SK-N-SH (cell line): ENCODE measurements at regions not wholly inside any gene's neighbourhood (a gene's known extent, or its start where the extent isn't known, plus 50 kb on each side); places are given as distances from the start of the nearest gene placed in this dataset.
A peak's percentile ranks its signal among the peaks of the same experiment; 100 is the strongest.

Experiments
- CTCF ChIA-PET: fragments of 300-600, 350-600 bp; formaldehyde crosslinking; extraction: SDS; loops from one replicate; lab custom pipeline; 2021; lab: Yijun Ruan, JAX
- POLR2A ChIA-PET: fragments of 350-600 bp; sonication (Branson Sonifier 250); formaldehyde crosslinking; extraction: SDS; loops from one replicate; lab custom pipeline; 2020; ENCODE audit warnings: antibody characterized with exemption, inconsistent platforms; lab: Yijun Ruan, JAX
- DNase-seq: peaks from one replicate; pipeline ENCODE4 v3.0.0; 2012
- H2AFZ ChIP-seq: fragments of 200-600 bp; sonication (generic); 2 replicates; pipeline ENCODE4 v1.8.1; 2016; ENCODE audit warnings: antibody characterized with exemption, mild to moderate bottlenecking, low read depth
- H3F3A ChIP-seq: fragments of 200-600 bp; sonication (generic); replicated peaks from 2 replicates; pipeline ENCODE3; 2016; ENCODE audit warnings: antibody characterized with exemption, mild to moderate bottlenecking; ENCODE audit not compliant: insufficient read depth
- H3K27ac ChIP-seq, 2 experiments: fragments of 200-500 bp in 1 of 2; fragments of 200-600 bp in 1 of 2; sonication (Bioruptor generic) in 1 of 2; sonication (generic), shearing (Covaris generic) in 1 of 2; 2 replicates each; pipeline versions ENCODE4 v1.5.1 to v1.6.1; 2014 to 2016; ENCODE audit warnings: low read depth in 2 of 2, inconsistent platforms in 1 of 2, low read length in 1 of 2, mild to moderate bottlenecking in 1 of 2, mixed read lengths in 1 of 2
- H3K27me3 ChIP-seq: fragments of 200-600 bp; sonication (generic), shearing (Covaris generic); 2 replicates; pipeline ENCODE4 v1.6.1; 2016; ENCODE audit warnings: mixed run types; ENCODE audit not compliant: insufficient read depth
- H3K36me3 ChIP-seq, 2 experiments: fragments of 200-500 bp in 1 of 2; fragments of 200-600 bp in 1 of 2; sonication (Bioruptor generic) in 1 of 2; sonication (generic) in 1 of 2; replicated peaks in 1 of 2; 2 replicates each; pipeline versions ENCODE3 to v1.5.1; 2014 to 2016; ENCODE audit warnings: low read length in 1 of 2, mild to moderate bottlenecking in 1 of 2; ENCODE audit not compliant: insufficient read depth in 2 of 2, control insufficient read depth in 1 of 2
- H3K4me1 ChIP-seq, 2 experiments: fragments of 200-500 bp in 1 of 2; fragments of 200-600 bp in 1 of 2; sonication (Bioruptor generic) in 1 of 2; sonication (generic), shearing (Covaris generic) in 1 of 2; 2 replicates each; pipeline versions ENCODE4 v1.5.1 to v1.6.1; 2014 to 2016; ENCODE audit warnings: low read depth in 1 of 2, low read length in 1 of 2, mixed run types in 1 of 2; ENCODE audit not compliant: insufficient read depth in 2 of 2, control insufficient read depth in 1 of 2
- H3K4me2 ChIP-seq: fragments of 200-600 bp; sonication (generic), shearing (Covaris generic); 2 replicates; pipeline ENCODE4 v1.6.1; 2017; ENCODE audit warnings: mixed run types
- H3K4me3 ChIP-seq, 2 experiments: fragments of 200-500 bp in 1 of 2; fragments of 200-600 bp in 1 of 2; sonication (Bioruptor generic) in 1 of 2; sonication (generic), shearing (Covaris generic) in 1 of 2; 2 replicates each; pipeline versions ENCODE4 v1.5.1 to v1.8.1; 2014 to 2016; ENCODE audit warnings: low read depth in 2 of 2, inconsistent platforms in 1 of 2, low read length in 1 of 2, mild to moderate bottlenecking in 1 of 2, mixed read lengths in 1 of 2, moderate library complexity in 1 of 2
- H3K79me2 ChIP-seq: fragments of 200-600 bp; sonication (generic); 2 replicates; pipeline ENCODE4 v1.8.1; 2017; ENCODE audit warnings: mild to moderate bottlenecking; ENCODE audit not compliant: insufficient read depth
- H3K9ac ChIP-seq: fragments of 200-600 bp; sonication (generic); 2 replicates; pipeline ENCODE4 v1.6.1; 2017; ENCODE audit warnings: mixed run types
- H3K9me2 ChIP-seq: fragments of 200-600 bp; sonication (generic); 2 replicates; pipeline ENCODE4 v1.6.1; 2017; ENCODE audit warnings: mixed run types
- H3K9me3 ChIP-seq: fragments of 200-600 bp; sonication (generic); 2 replicates; pipeline ENCODE4 v1.6.1; 2017; ENCODE audit warnings: mixed run types, mild to moderate bottlenecking, moderate library complexity
- H4K20me1 ChIP-seq: fragments of 200-600 bp; sonication (generic); 2 replicates; pipeline ENCODE4 v1.6.1; 2017; ENCODE audit warnings: mild to moderate bottlenecking, mixed run types; ENCODE audit not compliant: insufficient read depth
- CHD2 ChIP-seq: fragments of 150-350 bp; IDR thresholded peaks from 2 replicates; pipeline ENCODE4 v1.6.1; 2018; ENCODE audit warnings: low read length; ENCODE audit not compliant: partially characterized antibody
- ELF1 ChIP-seq: IDR thresholded peaks from 2 replicates; pipeline ENCODE4 v1.4.0; 2012
- EP300 ChIP-seq, 2 experiments: IDR thresholded peaks; 2 replicates each; pipeline versions ENCODE4 v1.4.0 to v1.6.1; 2012; ENCODE audit warnings: borderline replicate concordance in 1 of 2, low read depth in 1 of 2, low read length in 1 of 2
- FOXJ3 ChIP-seq: sonication (generic); formaldehyde crosslinking; IDR thresholded peaks from 2 replicates; pipeline ENCODE4 v1.5.1; 2020; ENCODE audit warnings: mild to moderate bottlenecking, missing genetic modification reagents
- FOXM1 ChIP-seq: IDR thresholded peaks from 2 replicates; pipeline ENCODE4 v1.4.0; 2012; ENCODE audit warnings: low read depth, mild to moderate bottlenecking
- GATA2 ChIP-seq: sonication (generic); formaldehyde crosslinking; IDR thresholded peaks from 2 replicates; pipeline ENCODE4 v1.5.0; 2020; ENCODE audit warnings: mild to moderate bottlenecking, missing genetic modification reagents
- MXI1 ChIP-seq: IDR thresholded peaks from 2 replicates; pipeline ENCODE4 v1.6.1; 2012; ENCODE audit warnings: mild to moderate bottlenecking, low read depth, low read length, improper control_type of control experiment
- NRF1 ChIP-seq: IDR thresholded peaks from 2 replicates; pipeline ENCODE4 v1.6.1; 2012; ENCODE audit warnings: low read depth, mild to moderate bottlenecking, low read length
- PBX3 ChIP-seq: IDR thresholded peaks from 2 replicates; pipeline ENCODE4; 2012
- POLR2AphosphoS5 ChIP-seq: IDR thresholded peaks from 2 replicates; pipeline ENCODE4 v1.6.1; 2012; ENCODE audit warnings: low read depth, low read length
- RAD21 ChIP-seq: IDR thresholded peaks from 2 replicates; pipeline ENCODE4 v1.6.1; 2012; ENCODE audit warnings: mild to moderate bottlenecking, low read length
- RCOR1 ChIP-seq: fragments of 150-350 bp; IDR thresholded peaks from 2 replicates; pipeline ENCODE4 v1.6.1; 2017; ENCODE audit warnings: antibody characterized with exemption, low read length
- RFX5 ChIP-seq: IDR thresholded peaks from 2 replicates; pipeline ENCODE4 v1.6.1; 2012; ENCODE audit warnings: mild to moderate bottlenecking, improper control_type of control experiment, low read length
- SIN3A ChIP-seq: IDR thresholded peaks from 2 replicates; pipeline ENCODE4 v1.6.1; 2012; ENCODE audit warnings: low read depth, mild to moderate bottlenecking, low read length, moderate library complexity, borderline replicate concordance
- SMC3 ChIP-seq: IDR thresholded peaks from 2 replicates; pipeline ENCODE4 v1.6.1; 2012; ENCODE audit warnings: low read depth, low read length, improper control_type of control experiment
- TAF1 ChIP-seq: IDR thresholded peaks from 2 replicates; pipeline ENCODE4 v1.6.1; 2012; ENCODE audit warnings: low read depth, mild to moderate bottlenecking, low read length, moderate library complexity, borderline replicate concordance
- YY1 ChIP-seq: IDR thresholded peaks from 2 replicates; pipeline ENCODE4 v1.4.0; 2012; ENCODE audit warnings: low read depth, mild to moderate bottlenecking
- WGBS: methylation state at CpG from one replicate; pipeline ENCODE4 v1.1.6; 2017; ENCODE audit warnings: low lambda C conversion rate; 5-methylcytosine and 5-hydroxymethylcytosine counted together
- TF ChIP-seq, protein P1 (sequence below): IDR thresholded peaks from 2 replicates; pipeline ENCODE4 v1.4.0; 2012; ENCODE audit warnings: low read depth

DNA sequence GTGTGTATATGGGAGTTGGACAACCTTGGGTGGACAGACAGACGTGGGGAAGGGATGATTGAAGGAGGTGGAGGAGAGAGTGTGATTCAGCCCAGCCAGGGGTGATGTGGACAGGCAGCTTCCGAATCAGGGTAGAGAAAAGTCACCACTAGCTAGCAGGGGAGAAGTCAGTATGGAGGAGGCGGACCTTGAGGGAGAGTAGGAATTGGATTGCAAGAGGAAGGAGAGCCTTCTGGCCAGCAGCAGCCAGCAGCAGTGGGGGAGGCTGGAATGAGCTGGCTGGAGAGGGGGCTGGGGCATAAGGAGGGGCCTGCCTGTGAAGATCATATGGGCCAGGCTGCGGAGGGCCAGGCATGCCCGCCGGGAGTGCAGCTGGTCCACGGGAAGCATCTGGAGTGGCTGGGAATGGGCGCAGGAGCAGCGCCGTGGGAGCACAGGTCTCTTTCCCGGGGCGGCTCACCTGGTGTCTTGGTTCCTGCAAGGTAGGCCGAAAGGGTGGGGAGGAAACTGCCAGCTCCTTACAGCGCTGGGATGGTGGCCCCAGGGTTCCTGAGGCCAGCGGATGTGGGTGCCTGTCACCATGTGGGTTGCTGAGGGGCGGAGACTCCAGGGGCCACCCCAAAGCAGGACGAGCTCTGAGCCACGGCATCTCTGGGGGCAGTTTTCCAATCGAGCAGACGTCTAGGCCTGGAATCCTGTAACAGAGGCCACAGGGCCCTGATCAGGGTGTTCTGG is 235.3 kb downstream of the SEC14L1 start (continued):
- TF ChIP-seq POLR2AphosphoS5: no peak
- no peak for TF ChIP-seq FOXM1
- peak; percentile 15; the same call in 1 of the 2 replicates for TF ChIP-seq SMC3
- TF ChIP-seq, protein P1, sequence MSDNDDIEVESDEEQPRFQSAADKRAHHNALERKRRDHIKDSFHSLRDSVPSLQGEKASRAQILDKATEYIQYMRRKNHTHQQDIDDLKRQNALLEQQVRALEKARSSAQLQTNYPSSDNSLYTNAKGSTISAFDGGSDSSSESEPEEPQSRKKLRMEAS: no peak
- TF ChIP-seq EP300 (IDR thresholded peaks at IDR 0.05; ENCODE audit: borderline replicate concordance in 1 of 2, low read depth in 1 of 2, low read length in 1 of 2): peak in 1 of 2 experiments; percentile 67; a peak in 2 of 4 replicates
- TF ChIP-seq YY1: no peak
- no peak for TF ChIP-seq RFX5
- no peak for TF ChIP-seq ELF1
- TF ChIP-seq NRF1: no peak
- no peak for TF ChIP-seq TAF1

- POLR2A ChIA-PET: interaction anchor here (0.6 to 6.6 kb wide), 8 partner anchors 12 to 581 kb away, joined by 3 to 44 read pairs (median 3); partner anchors contain the start of gene SEC14L1
- peak; percentile 91 for DNase-seq
- CTCF ChIA-PET: interaction anchor here (0.7 to 3.5 kb wide), 17 partner anchors 10 to 117 kb away, joined by 3 to 25 read pairs (median 4); no protein-coding TSS in a partner anchor
- peak overlapping the region in 1 of 2 experiments; percentile 3; a peak in 1 of 4 replicates for H3K4me3 ChIP-seq
- no peak overlapping the region for H2AFZ ChIP-seq
- TF ChIP-seq PBX3 (no peak), ELF1 (no peak), CHD2 (peak; percentile 89), RAD21 (peak; percentile 38; the same call in 1 of the 2 replicates), TAF1 (no peak), EP300 (IDR thresholded peaks at IDR 0.05; ENCODE audit: borderline replicate concordance in 1 of 2, low read depth in 1 of 2, low read length in 1 of 2) (peak in 1 of 2 experiments; percentile 90; a peak in 2 of 4 replicates), POLR2AphosphoS5 (no peak), RFX5 (peak; percentile 74), SMC3 (no peak; the same call in 1 of the 2 replicates), SIN3A (no peak), RCOR1 (peak; percentile 92), FOXJ3 (CRISPR knock-in tag) (peak; percentile 95), GATA2 (CRISPR knock-in tag) (peak; percentile 89), MXI1 (peak; percentile 99)
- TF ChIP-seq, all 33 proteins: peak for 8
- H4K20me1 ChIP-seq: peaks cover 74% of the 10 kb centered on the region
- H3K9me2 ChIP-seq: no peaks in the 10 kb centered on the region
- no peaks in the 10 kb centered on the region for H3K27me3 ChIP-seq
- 82% methylated on average over 31 of the region's 31 CpGs for WGBS
- peak overlapping the region in 1 of 2 experiments; percentile 100; a peak in 3 of 4 replicates for H3K27ac ChIP-seq
- H3K4me1 ChIP-seq: peaks cover 29 to 83% of the 10 kb centered on the region in 2 experiments
- peaks cover 87% of the 10 kb centered on the region for H3K79me2 ChIP-seq
- peaks cover 13% of the 10 kb centered on the region for H3F3A ChIP-seq
- no peaks in the 10 kb centered on the region for H3K36me3 ChIP-seq
- no peak overlapping the region for H3K9ac ChIP-seq
- no peaks in the 10 kb centered on the region for H3K9me3 ChIP-seq
- H3K4me2 ChIP-seq: no peak overlapping the region
Measured at GRCh38 chr17:77376795-77377709, 236.3 kb downstream of the SEC14L1 start.
